WERI-Rb-1 (cell line): ENCODE measurements at regions not wholly inside any gene's neighbourhood (a gene's known extent, or its start where the extent isn't known, plus 50 kb on each side); places are given as distances from the start of the nearest gene placed in this dataset.
"Not testable (repeated sequence)": the region's sequence is repeated elsewhere in the genome, so short reads cannot be mapped to it uniquely, and the experiment has no call there.

Source experiments
- DNase-seq: peaks from one replicate; pipeline ENCODE4 v3.0.0-alpha.2; 2020
- H3K27ac ChIP-seq: fragments of 250-450 bp; sonication (Bioruptor Pico); 2 replicates; pipeline ENCODE4 v1.5.1; 2020; ENCODE audit warnings: mild to moderate bottlenecking, moderate library complexity
- H3K27me3 ChIP-seq: fragments of 250-450 bp; sonication (Bioruptor Pico); 2 replicates; pipeline ENCODE4 v1.5.1; 2021; ENCODE audit warnings: mild to moderate bottlenecking, low read depth, moderate library complexity; ENCODE audit not compliant: insufficient read depth, severe bottlenecking
- H3K36me3 ChIP-seq: fragments of 250-450 bp; sonication (Bioruptor Pico); 2 replicates; pipeline ENCODE4 v1.5.1; 2020; ENCODE audit warnings: mild to moderate bottlenecking, moderate library complexity
- H3K4me3 ChIP-seq: 2 replicates; pipeline ENCODE4 v1.5.1; 2011; ENCODE audit warnings: low read depth, mild to moderate bottlenecking, control low read depth, low read length
- H3K9me3 ChIP-seq: fragments of 250-450 bp; sonication (Bioruptor Pico); 2 replicates; pipeline ENCODE4 v1.5.1; 2021; ENCODE audit warnings: mild to moderate bottlenecking, moderate library complexity; ENCODE audit not compliant: severe bottlenecking
- TF ChIP-seq, protein P1 (sequence below): IDR thresholded peaks from 2 replicates; pipeline ENCODE4 v1.5.1; 2011; ENCODE audit warnings: low read depth, mild to moderate bottlenecking, control low read depth, inconsistent platforms, low read length

DNA sequence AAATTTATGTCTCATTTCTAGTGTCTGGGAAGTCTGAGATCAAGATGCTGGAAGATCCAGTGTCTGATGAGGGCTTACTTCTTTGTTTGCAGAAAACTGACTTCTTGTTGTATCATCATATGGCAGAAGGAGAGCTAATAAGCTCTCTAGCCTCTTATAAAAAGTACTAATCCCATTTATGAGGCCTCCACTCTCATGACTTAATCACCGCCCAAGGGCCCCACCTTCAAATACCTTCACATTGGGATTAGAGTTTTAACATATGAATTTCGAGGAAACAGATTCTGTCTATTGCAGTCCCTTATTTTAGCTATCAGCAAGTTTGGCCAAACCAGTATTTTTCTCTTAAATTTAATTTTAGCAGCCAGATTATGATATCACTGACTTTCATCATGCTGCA, 150.2 kb upstream of the TMPRSS15 start:
- no peak overlapping the region for H3K4me3 ChIP-seq
- DNase-seq: no peak
- TF ChIP-seq, protein P1, sequence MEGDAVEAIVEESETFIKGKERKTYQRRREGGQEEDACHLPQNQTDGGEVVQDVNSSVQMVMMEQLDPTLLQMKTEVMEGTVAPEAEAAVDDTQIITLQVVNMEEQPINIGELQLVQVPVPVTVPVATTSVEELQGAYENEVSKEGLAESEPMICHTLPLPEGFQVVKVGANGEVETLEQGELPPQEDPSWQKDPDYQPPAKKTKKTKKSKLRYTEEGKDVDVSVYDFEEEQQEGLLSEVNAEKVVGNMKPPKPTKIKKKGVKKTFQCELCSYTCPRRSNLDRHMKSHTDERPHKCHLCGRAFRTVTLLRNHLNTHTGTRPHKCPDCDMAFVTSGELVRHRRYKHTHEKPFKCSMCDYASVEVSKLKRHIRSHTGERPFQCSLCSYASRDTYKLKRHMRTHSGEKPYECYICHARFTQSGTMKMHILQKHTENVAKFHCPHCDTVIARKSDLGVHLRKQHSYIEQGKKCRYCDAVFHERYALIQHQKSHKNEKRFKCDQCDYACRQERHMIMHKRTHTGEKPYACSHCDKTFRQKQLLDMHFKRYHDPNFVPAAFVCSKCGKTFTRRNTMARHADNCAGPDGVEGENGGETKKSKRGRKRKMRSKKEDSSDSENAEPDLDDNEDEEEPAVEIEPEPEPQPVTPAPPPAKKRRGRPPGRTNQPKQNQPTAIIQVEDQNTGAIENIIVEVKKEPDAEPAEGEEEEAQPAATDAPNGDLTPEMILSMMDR: no peak
- no peaks in the 10 kb centered on the region for H3K36me3 ChIP-seq
- no peaks in the 10 kb centered on the region for H3K9me3 ChIP-seq
- H3K27me3 ChIP-seq: no peaks in the 10 kb centered on the region
- H3K27ac ChIP-seq: no peak overlapping the region

- H3K4me3 ChIP-seq, H3K36me3 ChIP-seq, H3K9me3 ChIP-seq, H3K27me3 ChIP-seq, H3K27ac ChIP-seq: not testable (repeated sequence)
- peak; percentile 14 for DNase-seq
These were observed 164.2 kb upstream of the TMPRSS15 start for GRCh38 chr21:18567770-18568169.

GRCh38 chr21:18588001-18588662, 184.5 kb upstream of the TMPRSS15 start:
- H3K36me3 ChIP-seq: no peaks in the 10 kb centered on the region
- no peak for DNase-seq
- no peaks in the 10 kb centered on the region for H3K27me3 ChIP-seq
- no peak overlapping the region for H3K27ac ChIP-seq
- H3K4me3 ChIP-seq: no peak overlapping the region
- no peaks in the 10 kb centered on the region for H3K9me3 ChIP-seq
- TF ChIP-seq, protein P1: no peak

DNA sequence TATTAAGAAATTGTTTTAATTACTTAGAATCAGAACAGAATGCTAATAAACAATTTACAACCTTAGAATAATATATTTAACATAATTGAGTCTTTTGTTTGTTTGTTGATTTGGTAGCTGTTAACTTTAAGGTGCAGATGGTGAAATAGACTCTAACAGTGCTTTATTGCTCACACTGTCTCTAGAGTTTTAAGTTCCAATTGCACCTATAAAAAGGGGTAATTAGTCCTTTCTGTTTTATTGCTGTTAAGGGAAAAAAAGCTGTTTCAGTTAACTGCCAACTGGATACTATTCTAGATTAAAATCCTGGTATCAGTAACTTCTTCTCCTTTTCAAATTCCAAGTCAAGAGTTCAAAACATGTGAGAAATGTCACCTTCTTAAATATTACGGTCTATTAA, 197.6 kb upstream of the TMPRSS15 start:
- Histone ChIP-seq H3K4me3 (no peak overlapping the region), H3K9me3 (no peaks in the 10 kb centered on the region), H3K36me3 (no peaks in the 10 kb centered on the region), H3K27ac (no peak overlapping the region), H3K27me3 (no peaks in the 10 kb centered on the region)
- TF ChIP-seq, protein P1: no peak
- no peak for DNase-seq

GRCh38 chr21:18602711-18603110, 199.1 kb upstream of the TMPRSS15 start:
- H3K36me3 ChIP-seq: no peaks in the 10 kb centered on the region
- no peaks in the 10 kb centered on the region for H3K9me3 ChIP-seq
- TF ChIP-seq, protein P1: no peak
- H3K27me3 ChIP-seq: no peaks in the 10 kb centered on the region
- no peak overlapping the region for H3K4me3 ChIP-seq
- DNase-seq: no peak
- H3K27ac ChIP-seq: no peak overlapping the region

GRCh38 chr21:18603261-18603660, 199.7 kb upstream of the TMPRSS15 start:
- TF ChIP-seq, protein P1: no peak
- Histone ChIP-seq H3K9me3 (no peaks in the 10 kb centered on the region), H3K4me3 (no peak overlapping the region)

More at GRCh38 chr21:18603261-18603660, 199.7 kb upstream of the TMPRSS15 start:
- Histone ChIP-seq H3K27ac (no peak overlapping the region), H3K27me3 (no peaks in the 10 kb centered on the region), H3K36me3 (no peaks in the 10 kb centered on the region)
- DNase-seq: no peak
